T-helper 1 cell treated with Interleukin-12 subunit alpha and Interleukin-12 subunit beta and Interleukin-4 antibody, amounts not matched to agents 30 μg/mL and 1 μg/mL, for 36 hours (primary cell): ENCODE measurements at regions not wholly inside any gene's neighbourhood (a gene's known extent, or its start where the extent isn't known, plus 50 kb on each side); places are given as distances from the start of the nearest gene placed in this dataset.

Source experiments
- H3K27ac Mint-ChIP-seq: one replicate; pipeline ENCODE4 v1.8.0; 2021; ENCODE audit warnings: mild to moderate bottlenecking, mixed read lengths
- H3K27me3 Mint-ChIP-seq: one replicate; pipeline ENCODE4 v1.8.0; 2021; ENCODE audit warnings: low read depth, mixed read lengths
- H3K36me3 Mint-ChIP-seq: one replicate; pipeline ENCODE4 v1.8.0; 2021; ENCODE audit warnings: low read depth, mixed read lengths
- H3K4me1 Mint-ChIP-seq: one replicate; pipeline ENCODE4 v1.8.0; 2021; ENCODE audit warnings: low read depth, mixed read lengths
- H3K4me3 Mint-ChIP-seq: one replicate; pipeline ENCODE4 v1.8.0; 2021; ENCODE audit warnings: mild to moderate bottlenecking, moderate library complexity, mixed read lengths
- H3K9me3 Mint-ChIP-seq: one replicate; pipeline ENCODE4 v1.8.0; 2021; ENCODE audit warnings: mixed read lengths

DNA sequence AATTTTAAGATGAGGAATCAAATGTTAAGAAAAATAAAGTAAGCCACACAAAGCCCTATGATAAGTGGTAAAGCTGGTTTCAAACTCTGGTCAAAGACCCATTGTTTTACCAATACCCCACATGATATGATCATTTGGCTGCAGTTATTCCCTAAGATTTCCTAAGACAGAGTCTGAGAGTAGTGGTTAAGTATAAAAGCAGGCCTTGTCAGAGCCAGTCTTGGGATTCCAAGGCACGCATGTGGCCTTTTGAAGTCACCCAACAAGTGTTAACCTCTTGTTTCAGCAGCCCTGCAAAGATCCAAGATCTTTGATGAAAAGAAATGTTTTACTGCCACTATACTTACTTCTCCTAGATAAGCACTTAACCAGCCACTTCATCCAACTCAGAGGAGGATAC is 159.2 kb downstream of the SIPA1L2 start:
- Mint-ChIP-seq H3K4me1 (peaks cover 10% of the 10 kb centered on the region), H3K27me3 (no peaks in the 10 kb centered on the region), H3K9me3 (no peaks in the 10 kb centered on the region), H3K27ac (no peak overlapping the region), H3K36me3 (no peaks in the 10 kb centered on the region), H3K4me3 (no peak overlapping the region)

DNA sequence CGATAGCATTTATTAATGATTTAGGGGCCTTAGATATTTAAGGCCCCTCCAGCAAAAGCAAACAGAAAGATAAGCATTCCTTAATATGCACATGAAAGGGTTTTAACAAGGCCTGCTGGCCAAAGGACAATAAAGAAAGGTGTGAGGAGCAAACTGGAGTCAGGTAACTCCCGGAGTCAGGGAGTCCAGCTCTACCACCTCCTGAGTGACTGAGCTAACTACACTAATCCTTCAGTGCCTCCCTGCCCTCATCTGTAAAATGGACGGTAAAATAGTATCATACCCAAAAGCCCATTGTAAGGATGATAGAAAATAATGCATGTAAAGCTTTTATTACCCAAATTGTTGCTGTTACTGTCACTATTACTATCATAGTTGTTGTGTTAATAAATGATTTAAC is 161.7 kb downstream of the SIPA1L2 start:
- Mint-ChIP-seq H3K27ac (no peak overlapping the region), H3K9me3 (no peaks in the 10 kb centered on the region), H3K4me3 (no peak overlapping the region), H3K27me3 (no peaks in the 10 kb centered on the region), H3K4me1 (peaks cover 10% of the 10 kb centered on the region), H3K36me3 (no peaks in the 10 kb centered on the region)

DNA sequence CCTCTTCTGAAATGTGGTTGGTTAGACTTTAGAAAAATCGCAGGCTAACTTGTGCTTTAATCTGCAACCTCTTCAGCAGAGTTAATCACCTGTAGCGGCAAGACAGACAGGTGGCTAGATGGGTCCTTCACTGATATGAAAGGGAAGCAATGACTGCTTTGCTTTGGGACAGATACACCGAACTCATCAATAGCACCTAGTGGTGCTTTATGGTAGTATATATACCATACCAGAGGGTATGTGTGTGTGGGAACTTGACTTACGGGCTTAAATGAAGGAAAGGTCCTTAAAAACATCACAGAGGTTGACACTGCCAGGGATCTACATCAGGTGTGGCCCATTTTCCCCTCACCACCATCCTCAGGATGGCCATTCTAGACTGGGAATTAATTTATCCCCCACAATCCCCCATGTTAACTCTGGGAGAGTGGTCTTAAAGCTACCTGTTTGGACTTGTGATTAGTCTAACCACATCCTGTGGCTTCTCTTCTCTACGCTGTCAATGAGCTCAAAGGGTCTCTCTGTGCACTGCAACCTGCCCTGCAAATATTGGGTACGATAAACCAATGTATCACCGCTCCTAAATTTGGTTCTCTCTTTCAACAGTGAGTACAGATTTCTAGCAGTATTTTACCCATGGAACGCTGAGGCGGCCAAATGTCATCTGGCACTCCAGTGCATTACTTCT is 162.7 kb downstream of the SIPA1L2 start:
- H3K27ac Mint-ChIP-seq = no peak overlapping the region

DNA sequence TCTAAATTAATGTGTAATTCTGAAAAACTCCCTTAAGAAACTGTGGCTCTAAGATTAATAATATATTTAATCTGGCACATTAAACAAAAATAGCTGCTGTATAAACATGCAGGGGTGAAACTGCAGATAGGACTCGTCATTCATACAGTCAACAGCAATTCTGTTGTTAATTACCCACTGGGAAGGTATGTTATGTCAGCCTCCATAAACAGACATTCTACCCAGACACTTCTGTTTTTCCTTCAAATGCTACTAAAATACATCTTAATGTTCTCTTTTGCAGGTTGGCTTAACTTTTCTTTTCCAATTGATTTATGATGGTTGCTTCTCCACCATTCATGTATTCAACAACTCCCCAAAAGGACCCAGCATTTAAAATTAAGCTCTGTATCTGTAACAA is 165.6 kb downstream of the SIPA1L2 start:
- Mint-ChIP-seq H3K9me3 (no peaks in the 10 kb centered on the region), H3K27me3 (peaks cover 3% of the 10 kb centered on the region), H3K36me3 (no peaks in the 10 kb centered on the region), H3K4me1 (no peaks in the 10 kb centered on the region), H3K4me3 (no peak overlapping the region), H3K27ac (no peak overlapping the region)

More for the DNA sequence above, 162.7 kb downstream of the SIPA1L2 start:
- Mint-ChIP-seq H3K36me3 (no peaks in the 10 kb centered on the region), H3K4me1 (peaks cover 8% of the 10 kb centered on the region), H3K9me3 (no peaks in the 10 kb centered on the region), H3K4me3 (no peak overlapping the region), H3K27me3 (no peaks in the 10 kb centered on the region)

DNA sequence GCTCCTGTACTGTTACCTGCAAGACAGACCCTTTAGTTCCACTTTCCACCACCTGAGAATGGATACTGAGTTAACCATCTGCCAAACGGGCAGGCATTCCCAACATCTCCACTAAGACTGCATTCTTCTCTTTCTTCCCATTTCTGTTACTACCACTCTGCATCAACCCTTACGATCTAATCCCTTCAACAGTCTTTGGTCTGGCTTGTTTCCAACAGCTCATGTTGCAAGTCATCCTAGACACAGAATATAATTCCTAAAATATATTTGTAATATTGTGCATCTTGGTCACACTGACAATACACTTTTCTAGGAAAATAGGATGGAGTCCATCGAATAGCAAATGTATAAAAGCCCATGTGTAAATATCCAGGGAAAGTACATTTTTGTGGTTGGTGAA is 166.7 kb downstream of the SIPA1L2 start:
- Mint-ChIP-seq H3K27me3 (peaks cover 3% of the 10 kb centered on the region), H3K27ac (no peak overlapping the region), H3K36me3 (peaks cover 1% of the 10 kb centered on the region)

DNA sequence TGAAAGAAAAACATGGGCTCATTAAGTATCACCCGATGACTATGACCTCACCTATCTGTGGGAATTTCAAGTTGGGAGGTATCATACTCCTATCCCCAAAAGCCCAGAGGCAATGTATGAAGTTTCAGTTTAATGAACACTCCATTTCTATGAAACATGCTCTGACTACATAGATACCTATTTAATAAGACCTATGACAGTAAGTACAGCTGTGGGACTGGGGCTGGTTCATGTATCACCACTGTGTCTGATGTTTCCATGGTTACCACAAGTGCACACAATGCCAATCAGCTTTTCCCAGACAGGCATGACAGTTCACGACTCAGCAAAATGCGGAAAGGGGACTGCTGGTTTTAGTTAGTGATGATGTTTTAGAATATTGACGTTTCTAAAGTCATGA is 167.7 kb downstream of the SIPA1L2 start:
- no peak overlapping the region for H3K4me3 Mint-ChIP-seq

More for the DNA sequence above, 166.7 kb downstream of the SIPA1L2 start:
- no peak overlapping the region for H3K4me3 Mint-ChIP-seq
- H3K4me1 Mint-ChIP-seq = peaks cover 6% of the 10 kb centered on the region
- H3K9me3 Mint-ChIP-seq = no peaks in the 10 kb centered on the region

DNA sequence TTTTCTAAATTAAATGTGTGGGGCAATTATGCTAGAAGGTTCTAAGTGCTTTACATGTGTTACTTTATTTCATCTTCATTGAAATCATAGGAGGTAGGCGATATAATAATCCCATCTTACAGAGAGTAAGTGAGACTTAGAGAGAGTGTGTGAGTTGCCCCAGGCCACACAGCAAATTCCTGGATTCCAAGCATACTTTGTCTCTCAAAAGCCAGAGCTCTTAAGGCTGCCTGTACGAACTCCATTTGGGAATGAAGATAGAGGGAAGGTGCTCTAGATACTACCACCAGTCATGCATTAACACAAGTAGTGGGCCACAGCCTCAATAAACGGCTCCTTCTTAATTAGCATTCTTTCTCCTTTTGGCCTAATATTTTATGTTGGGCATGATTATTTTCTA is 170.1 kb downstream of the SIPA1L2 start:
- no peak overlapping the region for H3K4me3 Mint-ChIP-seq
- no peaks in the 10 kb centered on the region for H3K9me3 Mint-ChIP-seq
- peaks cover 3% of the 10 kb centered on the region for H3K27me3 Mint-ChIP-seq
- peaks cover 1% of the 10 kb centered on the region for H3K36me3 Mint-ChIP-seq
- peaks cover 14% of the 10 kb centered on the region for H3K4me1 Mint-ChIP-seq
- H3K27ac Mint-ChIP-seq = no peak overlapping the region

More for the DNA sequence above, 167.7 kb downstream of the SIPA1L2 start:
- Mint-ChIP-seq H3K27ac (no peak overlapping the region), H3K4me1 (peaks cover 11% of the 10 kb centered on the region), H3K9me3 (no peaks in the 10 kb centered on the region), H3K36me3 (peaks cover 1% of the 10 kb centered on the region), H3K27me3 (peaks cover 3% of the 10 kb centered on the region)

DNA sequence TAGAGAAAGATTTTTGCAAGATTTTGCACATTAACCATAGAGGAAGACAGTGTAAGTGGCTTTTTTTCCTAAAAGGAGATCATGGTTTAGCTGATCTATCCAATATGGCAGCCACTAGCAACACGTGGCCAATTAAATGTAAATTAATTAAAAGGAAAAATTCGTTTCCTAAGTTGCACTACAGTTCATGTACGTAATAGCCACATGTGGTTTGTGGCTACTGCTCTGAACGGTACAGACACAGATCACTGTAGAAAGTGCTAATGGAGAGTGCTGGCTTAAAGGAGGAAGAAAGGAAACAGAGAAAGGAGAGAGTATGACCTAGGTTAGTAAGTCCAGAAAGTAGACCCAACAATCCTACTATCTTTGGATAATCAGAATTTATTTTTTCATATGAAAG is 170.8 kb downstream of the SIPA1L2 start:
- no peaks in the 10 kb centered on the region for H3K9me3 Mint-ChIP-seq
- peaks cover 14% of the 10 kb centered on the region for H3K4me1 Mint-ChIP-seq
- peaks cover 1% of the 10 kb centered on the region for H3K36me3 Mint-ChIP-seq
- H3K27ac Mint-ChIP-seq = no peak overlapping the region
- H3K27me3 Mint-ChIP-seq = peaks cover 3% of the 10 kb centered on the region
- H3K4me3 Mint-ChIP-seq = no peak overlapping the region

DNA sequence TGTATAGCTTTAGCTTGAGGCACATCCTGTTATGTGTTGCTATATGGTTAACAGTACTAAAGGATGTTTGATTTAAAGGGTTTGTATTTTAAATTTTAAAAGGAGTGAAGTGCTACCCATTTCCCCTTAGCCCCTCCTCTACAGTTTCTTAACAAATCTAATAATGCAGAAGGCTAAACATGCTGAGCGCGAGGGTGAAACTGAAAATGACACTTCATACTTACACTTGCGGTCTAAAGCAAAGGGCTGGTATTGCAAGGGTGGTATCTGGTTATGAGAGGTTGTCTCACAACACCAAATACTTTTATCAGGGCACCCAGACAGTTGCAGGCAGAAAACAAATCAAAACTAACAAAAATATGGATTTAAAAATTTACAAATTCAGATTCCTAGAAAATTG is 172.3 kb downstream of the SIPA1L2 start:
- Mint-ChIP-seq H3K4me1 (peaks cover 14% of the 10 kb centered on the region), H3K9me3 (no peaks in the 10 kb centered on the region), H3K27ac (no peak overlapping the region), H3K27me3 (peaks cover 3% of the 10 kb centered on the region), H3K36me3 (peaks cover 1% of the 10 kb centered on the region), H3K4me3 (no peak overlapping the region)

DNA sequence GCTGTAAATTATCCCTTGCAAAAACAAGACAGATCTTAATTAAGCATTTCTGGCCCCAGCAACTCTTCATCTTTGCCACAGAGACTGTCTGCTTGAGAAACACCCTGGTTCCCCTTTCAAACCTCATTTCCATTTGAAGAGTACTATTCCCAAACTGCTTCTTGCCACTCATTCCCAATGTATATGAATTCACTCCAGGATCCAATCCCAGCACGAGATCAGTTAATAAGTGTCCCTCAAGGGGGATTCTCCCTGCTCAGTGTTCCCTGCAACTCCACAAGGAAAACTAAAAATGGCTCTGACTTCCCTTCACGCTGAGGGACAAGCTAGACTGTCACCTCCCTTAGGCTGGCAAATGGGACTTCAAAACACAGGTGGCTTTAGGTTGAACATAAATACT is 173.2 kb downstream of the SIPA1L2 start:
- Mint-ChIP-seq H3K4me1 (peaks cover 21% of the 10 kb centered on the region), H3K27me3 (peaks cover 3% of the 10 kb centered on the region), H3K36me3 (peaks cover 1% of the 10 kb centered on the region), H3K27ac (peak overlapping the region; percentile 11), H3K4me3 (no peak overlapping the region), H3K9me3 (no peaks in the 10 kb centered on the region)

DNA sequence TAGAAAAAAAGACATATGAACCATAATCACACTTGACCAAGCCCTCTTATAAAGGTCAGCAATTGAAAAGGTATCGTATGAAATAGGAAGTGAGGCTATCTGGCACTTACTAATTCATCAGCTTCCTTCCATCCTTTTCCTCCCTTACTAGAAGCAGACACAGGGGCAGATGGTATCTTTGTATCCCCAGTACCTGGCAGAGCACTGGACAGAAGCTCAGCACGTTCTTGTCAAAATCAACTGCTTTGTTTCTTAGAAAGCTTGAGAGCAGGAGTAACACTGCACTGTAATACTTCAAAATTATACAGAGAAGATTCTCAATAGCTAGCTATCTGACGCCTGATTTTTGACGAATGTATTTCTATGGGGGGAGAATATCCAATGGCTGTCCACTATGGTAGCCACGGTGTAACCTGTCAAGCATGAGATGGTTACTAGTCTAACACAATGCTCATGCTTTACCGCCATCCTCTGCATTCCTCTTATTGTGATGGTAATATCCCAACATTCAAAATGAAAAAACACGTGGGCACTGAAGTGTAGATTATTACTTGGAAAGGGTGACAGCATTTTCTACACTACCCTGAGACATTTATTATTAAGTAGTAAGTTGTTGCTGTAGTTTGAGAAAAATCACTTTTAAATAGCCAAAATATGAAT is 175.6 kb downstream of the SIPA1L2 start:
- Mint-ChIP-seq H3K27ac (no peak overlapping the region), H3K27me3 (no peaks in the 10 kb centered on the region), H3K36me3 (peaks cover 1% of the 10 kb centered on the region), H3K9me3 (no peaks in the 10 kb centered on the region), H3K4me1 (peaks cover 24% of the 10 kb centered on the region), H3K4me3 (no peak overlapping the region)

DNA sequence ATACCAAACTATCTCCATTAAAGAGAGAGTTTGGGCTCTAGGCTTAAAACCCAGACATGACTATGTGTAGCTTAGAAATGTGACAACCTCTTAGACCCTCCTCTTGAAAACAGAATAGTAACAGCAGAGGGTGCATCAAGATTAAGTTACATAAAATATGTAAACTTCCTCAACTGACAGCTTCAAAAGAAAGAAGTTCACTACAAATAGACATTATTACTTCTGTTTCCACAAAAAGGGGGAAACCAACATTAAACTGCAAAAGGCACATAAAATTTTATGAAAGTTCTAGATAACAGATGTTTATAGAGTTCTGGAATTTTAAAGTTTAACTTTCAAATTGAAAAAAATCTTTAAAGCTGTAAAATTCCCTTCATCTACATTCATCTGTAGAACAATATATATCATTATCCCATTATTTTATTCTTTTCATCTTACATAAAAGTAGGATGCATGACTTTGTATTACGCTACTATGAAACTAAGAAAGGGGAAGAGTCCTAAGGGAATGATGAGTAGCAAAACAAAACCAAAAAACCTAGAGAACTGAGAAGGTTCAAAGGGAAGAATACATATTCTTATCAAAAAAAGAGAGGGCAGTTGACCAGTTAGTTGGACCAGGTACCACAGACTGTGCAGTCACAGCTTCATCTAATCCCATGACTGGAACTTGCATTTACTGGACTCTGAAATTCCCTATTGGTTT is 177.0 kb downstream of the SIPA1L2 start:
- Mint-ChIP-seq H3K4me3 (no peak overlapping the region), H3K27ac (no peak overlapping the region), H3K27me3 (no peaks in the 10 kb centered on the region), H3K36me3 (no peaks in the 10 kb centered on the region), H3K9me3 (no peaks in the 10 kb centered on the region), H3K4me1 (peaks cover 19% of the 10 kb centered on the region)

DNA sequence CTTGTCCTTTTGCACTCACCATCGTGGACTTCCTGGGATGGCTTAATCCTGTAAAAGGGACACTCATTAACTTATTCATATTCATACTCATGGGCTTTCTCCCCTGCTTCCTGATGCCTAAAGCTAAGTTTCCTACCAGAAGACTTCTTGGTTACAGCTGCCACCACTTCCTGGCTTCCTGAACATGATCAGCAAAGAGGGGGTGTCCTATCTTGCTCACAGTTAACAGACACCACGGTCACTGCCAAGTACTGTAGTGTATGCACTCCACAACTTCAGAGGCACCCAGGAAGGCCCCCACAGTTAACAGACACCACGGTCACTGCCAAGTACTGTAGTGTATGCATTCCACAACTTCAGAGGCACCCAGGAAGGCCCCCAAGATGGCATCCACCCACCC is 177.8 kb downstream of the SIPA1L2 start:
- Mint-ChIP-seq H3K27me3 (no peaks in the 10 kb centered on the region), H3K27ac (peak overlapping the region; percentile 55), H3K36me3 (no peaks in the 10 kb centered on the region), H3K9me3 (no peaks in the 10 kb centered on the region), H3K4me3 (no peak overlapping the region), H3K4me1 (peaks cover 14% of the 10 kb centered on the region)

DNA sequence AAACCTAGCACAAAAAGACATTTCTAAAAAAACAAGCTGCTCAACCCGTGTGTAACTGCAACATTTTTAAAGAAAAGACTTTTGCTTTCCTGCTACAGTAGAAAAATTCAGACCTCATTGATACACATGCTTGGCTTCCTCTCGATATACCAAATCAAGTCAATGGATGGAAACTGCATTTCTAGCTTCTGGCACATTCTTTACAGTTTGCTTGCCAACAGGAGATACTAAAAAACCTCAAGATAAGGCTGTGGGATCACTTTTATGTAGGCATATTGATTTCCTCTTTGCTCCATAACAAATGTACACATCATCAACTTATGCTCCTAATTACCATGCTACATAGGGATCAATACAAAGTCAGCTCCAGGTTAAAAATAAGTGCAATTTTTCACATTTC is 178.4 kb downstream of the SIPA1L2 start:
- H3K36me3 Mint-ChIP-seq = no peaks in the 10 kb centered on the region
- peaks cover 11% of the 10 kb centered on the region for H3K4me1 Mint-ChIP-seq
- no peaks in the 10 kb centered on the region for H3K9me3 Mint-ChIP-seq
- no peaks in the 10 kb centered on the region for H3K27me3 Mint-ChIP-seq
- H3K27ac Mint-ChIP-seq = no peak overlapping the region
- H3K4me3 Mint-ChIP-seq = no peak overlapping the region

DNA sequence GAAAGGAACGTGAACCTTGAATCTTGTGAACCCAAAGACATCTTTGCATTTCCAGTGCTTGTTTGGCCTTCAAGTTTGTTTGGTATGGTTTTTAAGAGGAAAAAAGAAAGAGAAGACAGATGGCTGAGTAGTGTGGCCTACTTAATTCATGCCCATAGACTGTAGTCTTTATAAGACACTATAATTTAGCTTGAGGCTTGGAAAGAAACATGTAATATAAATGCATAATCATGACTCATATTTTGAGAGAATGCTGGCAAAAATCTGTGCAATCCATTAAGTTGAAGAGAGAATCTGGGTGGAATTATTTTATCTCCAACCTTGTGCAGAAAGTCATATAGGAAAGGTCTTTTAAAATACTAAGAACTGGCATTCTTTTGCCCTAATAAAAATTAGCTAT is 179.3 kb downstream of the SIPA1L2 start:
- Mint-ChIP-seq H3K27me3 (no peaks in the 10 kb centered on the region), H3K27ac (no peak overlapping the region), H3K9me3 (no peaks in the 10 kb centered on the region), H3K36me3 (no peaks in the 10 kb centered on the region), H3K4me1 (peaks cover 10% of the 10 kb centered on the region), H3K4me3 (no peak overlapping the region)
